LNCAP (cell line): ENCODE measurements at regions not wholly inside any gene's neighbourhood (a gene's known extent, or its start where the extent isn't known, plus 50 kb on each side); places are given as distances from the start of the nearest gene placed in this dataset.

ENCODE experiments used
- CTCF ChIP-seq: fragments of 450-650 bp; IDR thresholded peaks from 2 replicates; pipeline ENCODE4 v1.5.1; 2017; ENCODE audit warnings: mild to moderate bottlenecking

GRCh38 chr7:132652507-132652906 is 76.2 kb upstream of the PLXNA4 start:
- TF ChIP-seq CTCF: no peak

GRCh38 chr7:132650498-132650897 is 74.2 kb upstream of the PLXNA4 start:
- TF ChIP-seq CTCF: no peak

- no peak for TF ChIP-seq CTCF
Measured at GRCh38 chr7:132647311-132647710, 71.0 kb upstream of the PLXNA4 start.

GRCh38 chr7:132646052-132646451 is 69.8 kb upstream of the PLXNA4 start:
- no peak for TF ChIP-seq CTCF

GRCh38 chr7:132643302-132643701 is 67.0 kb upstream of the PLXNA4 start:
- no peak for TF ChIP-seq CTCF

- TF ChIP-seq CTCF: no peak
Measured at GRCh38 chr7:132641238-132641637, 65.0 kb upstream of the PLXNA4 start.

GRCh38 chr7:132639983-132640382 is 63.7 kb upstream of the PLXNA4 start:
- no peak for TF ChIP-seq CTCF

GRCh38 chr7:132638000-132638399 is 61.7 kb upstream of the PLXNA4 start:
- no peak for TF ChIP-seq CTCF
